GM21423 (cell line): ENCODE measurements at regions not wholly inside any gene's neighbourhood (a gene's known extent, or its start where the extent isn't known, plus 50 kb on each side); places are given as distances from the start of the nearest gene placed in this dataset.

Source experiments
- ATAC-seq: cut with Tn5 transposase; IDR thresholded peaks from one replicate; pipeline ENCODE4 v1.9.1; 2021; ENCODE audit warnings: mild to moderate bottlenecking, moderate library complexity; ENCODE audit not compliant: unreplicated experiment

- ATAC-seq, result no peak
Observed at GRCh38 chr13:73939071-73939380, 195.2 kb downstream of the KLF12 start.

GRCh38 chr13:73938372-73939070 is 195.7 kb downstream of the KLF12 start:
- ATAC-seq, result no peak

GRCh38 chr13:73937441-73937840 is 196.8 kb downstream of the KLF12 start:
- no peak for ATAC-seq

- no peak for ATAC-seq
Observed at GRCh38 chr13:73935991-73936390, 198.2 kb downstream of the KLF12 start.

- no peak for ATAC-seq
Observed at GRCh38 chr13:73934771-73935170, 199.4 kb downstream of the KLF12 start.

- no peak for ATAC-seq
Observed at GRCh38 chr13:73934215-73934641, 200.0 kb downstream of the KLF12 start.

- no peak for ATAC-seq
Observed at GRCh38 chr13:73933795-73934194, 200.4 kb downstream of the KLF12 start.

GRCh38 chr13:73932091-73932490 is 202.1 kb downstream of the KLF12 start:
- no peak for ATAC-seq

GRCh38 chr13:73929287-73929932 is 204.8 kb downstream of the KLF12 start:
- ATAC-seq, result no peak

- peak; percentile 68 for ATAC-seq
Observed at GRCh38 chr13:73924607-73925006, 209.6 kb downstream of the KLF12 start.

- ATAC-seq, result no peak
Observed at GRCh38 chr13:73922493-73923393, 211.5 kb downstream of the KLF12 start.

- no peak for ATAC-seq
Observed at GRCh38 chr13:73918691-73919090, 215.5 kb downstream of the KLF12 start.

- ATAC-seq, result peak; percentile 50
Observed at GRCh38 chr13:73913751-73914518, 220.3 kb downstream of the KLF12 start.

- no peak for ATAC-seq
Observed at GRCh38 chr13:73913079-73913740, 221.0 kb downstream of the KLF12 start.

GRCh38 chr13:73911361-73911760 is 222.8 kb downstream of the KLF12 start:
- ATAC-seq, result no peak

GRCh38 chr13:73910733-73911132 is 223.5 kb downstream of the KLF12 start:
- no peak for ATAC-seq

- no peak for ATAC-seq
Observed at GRCh38 chr13:73908809-73909208, 225.4 kb downstream of the KLF12 start.

GRCh38 chr13:73904625-73905024 is 229.6 kb downstream of the KLF12 start:
- no peak for ATAC-seq

- ATAC-seq, result no peak
Observed at GRCh38 chr13:73903561-73903960, 230.6 kb downstream of the KLF12 start.

- no peak for ATAC-seq
Observed at GRCh38 chr13:73902847-73903246, 231.4 kb downstream of the KLF12 start.
